ENCODE measurements at regions not wholly inside any gene's neighbourhood (a gene's known extent, or its start where the extent isn't known, plus 50 kb on each side); places are given as distances from the start of the nearest gene placed in this dataset.
"Not testable (repeated sequence)": the region's sequence is repeated elsewhere in the genome, so short reads cannot be mapped to it uniquely, and the experiment has no call there.

GRCh38 chr6:105874835-105875626 is 211.1 kb upstream of the PRDM1 start:
- DNase-seq, result no peak

- no peak for DNase-seq
Observed at GRCh38 chr6:105873799-105874198, 212.3 kb upstream of the PRDM1 start.

GRCh38 chr6:105873211-105873704 is 212.9 kb upstream of the PRDM1 start:
- no peak for DNase-seq

- no peak for DNase-seq
Observed at GRCh38 chr6:105872249-105872648, 213.9 kb upstream of the PRDM1 start.

- DNase-seq, result no peak
Observed at GRCh38 chr6:105871542-105871941, 214.6 kb upstream of the PRDM1 start.

- no peak for DNase-seq
Observed at GRCh38 chr6:105869835-105870440, 216.2 kb upstream of the PRDM1 start.

- no peak for DNase-seq
Observed at GRCh38 chr6:105868823-105869460, 217.2 kb upstream of the PRDM1 start.

- no peak for DNase-seq
Observed at GRCh38 chr6:105867821-105868220, 218.3 kb upstream of the PRDM1 start.

- no peak for DNase-seq
Observed at GRCh38 chr6:105867277-105867676, 218.9 kb upstream of the PRDM1 start.

GRCh38 chr6:105862936-105863607 is 223.1 kb upstream of the PRDM1 start:
- no peak for DNase-seq

- not testable (repeated sequence) for DNase-seq
Observed at GRCh38 chr6:105860927-105861326, 225.2 kb upstream of the PRDM1 start.

- no peak for DNase-seq
Observed at GRCh38 chr6:105859457-105859856, 226.7 kb upstream of the PRDM1 start.

- not testable (repeated sequence) for DNase-seq
Observed at GRCh38 chr6:105858639-105859038, 227.5 kb upstream of the PRDM1 start.

- no peak for DNase-seq
Observed at GRCh38 chr6:105855433-105855832, 230.7 kb upstream of the PRDM1 start.

- DNase-seq, result not testable (repeated sequence)
Observed at GRCh38 chr6:105853979-105854378, 232.2 kb upstream of the PRDM1 start.

GRCh38 chr6:105851606-105852005 is 234.5 kb upstream of the PRDM1 start:
- DNase-seq, result no peak

GRCh38 chr6:105851113-105851580 is 235.0 kb upstream of the PRDM1 start:
- DNase-seq, result no peak

- no peak for DNase-seq
Observed at GRCh38 chr6:105850261-105851112, 235.6 kb upstream of the PRDM1 start.

GRCh38 chr6:105849746-105850145 is 236.4 kb upstream of the PRDM1 start:
- DNase-seq, result no peak

- DNase-seq, result no peak
Observed at GRCh38 chr6:105847433-105847832, 238.7 kb upstream of the PRDM1 start.

GRCh38 chr6:105844275-105844883 is 241.8 kb upstream of the PRDM1 start:
- DNase-seq, result no peak

- DNase-seq, result no peak
Observed at GRCh38 chr6:105839266-105839665, 246.9 kb upstream of the PRDM1 start.

All from activated CD4-positive, alpha-beta T cell treated with anti-CD3 and anti-CD28 coated beads for 1 hour (primary cell).